Sigmoid colon (tissue), 6 donors: ENCODE measurements at regions not wholly inside any gene's neighbourhood (a gene's known extent, or its start where the extent isn't known, plus 50 kb on each side); places are given as distances from the start of the nearest gene placed in this dataset.

Experiments
- DNase-seq: peaks from one replicate; pipeline ENCODE4 v3.0.0-alpha.2; 2019
- H3K27ac ChIP-seq, 4 donors: fragments of 200-600 bp; sonication (generic); one replicate each; pipeline ENCODE4 v1.5.1; 2016 to 2019; ENCODE audit warnings: mild to moderate bottlenecking in 1 of 4
- H3K27me3 ChIP-seq, 3 donors: fragments of 200-600 bp; sonication (generic); one replicate each; pipeline ENCODE4 v1.5.1; 2019; ENCODE audit warnings: mild to moderate bottlenecking in 1 of 3
- H3K36me3 ChIP-seq, 4 donors: fragments of 200-600 bp; sonication (generic); one replicate each; pipeline ENCODE4 v1.5.1; 2016 to 2019
- H3K4me1 ChIP-seq, 4 donors: fragments of 200-600 bp; sonication (generic); one replicate each; pipeline ENCODE4 v1.5.1; 2017 to 2019
- H3K4me3 ChIP-seq, 4 donors: fragments of 200-600 bp; sonication (generic); one replicate each; pipeline ENCODE4 v1.5.1; 2017 to 2019; ENCODE audit warnings: mild to moderate bottlenecking in 2 of 4, moderate library complexity in 1 of 4
- H3K9me3 ChIP-seq, 4 donors: fragments of 200-600 bp in 3 of 4; sonication (generic) in 3 of 4; one replicate each; pipeline versions ENCODE4 v1.5.1 to v1.6.1; 2013 to 2019
- EP300 ChIP-seq, 4 donors: sonication (generic); formaldehyde crosslinking; IDR thresholded peaks; one replicate each; pipeline ENCODE4 v1.6.1; 2017; ENCODE audit warnings: antibody characterized with exemption in 4 of 4
- POLR2A ChIP-seq, 2 donors: fragments of 450-650 bp; IDR thresholded peaks; one replicate each; pipeline ENCODE4 v1.6.1; 2016; ENCODE audit warnings: antibody characterized with exemption in 2 of 2, mild to moderate bottlenecking in 2 of 2, moderate library complexity in 2 of 2
- POLR2AphosphoS5 ChIP-seq, 4 donors: sonication (generic); formaldehyde crosslinking; IDR thresholded peaks; one replicate each; pipeline ENCODE4 v1.6.1; 2017; ENCODE audit warnings: antibody characterized with exemption in 4 of 4
- WGBS, 2 donors: extraction: QIAGEN DNeasy Blood & Tissue Kit; methylation state at CpG; one replicate each; pipeline ENCODE4 v1.1.7; 2013; 5-methylcytosine and 5-hydroxymethylcytosine counted together
- intact Hi-C: fragments of 100-400 bp; cut with DNase I; formaldehyde crosslinking; loops from one replicate; pipeline ENCODE4 v1.15.1; 2023
- TF ChIP-seq, protein P1 (sequence below), 4 experiments: fragments of 450-650 bp in 3 of 4; fragments of 200-600 bp in 1 of 4; IDR thresholded peaks; one replicate each; pipeline ENCODE4 v1.5.1; 2016 to 2019; ENCODE audit warnings: antibody characterized with exemption in 4 of 4, mild to moderate bottlenecking in 3 of 4, moderate library complexity in 2 of 4
- donor health status: healthy with polysubstance abuse.
- donor health status: healthy.

GRCh38 chr2:34980689-34981088, 1374.9 kb upstream of the CRIM1 start:
- Histone ChIP-seq H3K27ac (no peak overlapping the region), H3K27me3 (no peaks in the 10 kb centered on the region), H3K36me3 (no peaks in the 10 kb centered on the region), H3K4me3 (no peak overlapping the region), H3K9me3 (no peaks in the 10 kb centered on the region), H3K4me1 (no peaks in the 10 kb centered on the region)
- intact Hi-C loops, result no loop called here
- 78 to 89% methylated on average over 1 of the region's 1 CpG for WGBS, 2 donors
- no peak for DNase-seq
- TF ChIP-seq EP300 (IDR thresholded peaks at IDR 0.05) (no peak), POLR2AphosphoS5 (IDR thresholded peaks at IDR 0.05) (no peak), POLR2A (IDR thresholded peaks at IDR 0.05) (no peak)
- TF ChIP-seq, protein P1, sequence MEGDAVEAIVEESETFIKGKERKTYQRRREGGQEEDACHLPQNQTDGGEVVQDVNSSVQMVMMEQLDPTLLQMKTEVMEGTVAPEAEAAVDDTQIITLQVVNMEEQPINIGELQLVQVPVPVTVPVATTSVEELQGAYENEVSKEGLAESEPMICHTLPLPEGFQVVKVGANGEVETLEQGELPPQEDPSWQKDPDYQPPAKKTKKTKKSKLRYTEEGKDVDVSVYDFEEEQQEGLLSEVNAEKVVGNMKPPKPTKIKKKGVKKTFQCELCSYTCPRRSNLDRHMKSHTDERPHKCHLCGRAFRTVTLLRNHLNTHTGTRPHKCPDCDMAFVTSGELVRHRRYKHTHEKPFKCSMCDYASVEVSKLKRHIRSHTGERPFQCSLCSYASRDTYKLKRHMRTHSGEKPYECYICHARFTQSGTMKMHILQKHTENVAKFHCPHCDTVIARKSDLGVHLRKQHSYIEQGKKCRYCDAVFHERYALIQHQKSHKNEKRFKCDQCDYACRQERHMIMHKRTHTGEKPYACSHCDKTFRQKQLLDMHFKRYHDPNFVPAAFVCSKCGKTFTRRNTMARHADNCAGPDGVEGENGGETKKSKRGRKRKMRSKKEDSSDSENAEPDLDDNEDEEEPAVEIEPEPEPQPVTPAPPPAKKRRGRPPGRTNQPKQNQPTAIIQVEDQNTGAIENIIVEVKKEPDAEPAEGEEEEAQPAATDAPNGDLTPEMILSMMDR (IDR thresholded peaks at IDR 0.05), result no peak

DNA sequence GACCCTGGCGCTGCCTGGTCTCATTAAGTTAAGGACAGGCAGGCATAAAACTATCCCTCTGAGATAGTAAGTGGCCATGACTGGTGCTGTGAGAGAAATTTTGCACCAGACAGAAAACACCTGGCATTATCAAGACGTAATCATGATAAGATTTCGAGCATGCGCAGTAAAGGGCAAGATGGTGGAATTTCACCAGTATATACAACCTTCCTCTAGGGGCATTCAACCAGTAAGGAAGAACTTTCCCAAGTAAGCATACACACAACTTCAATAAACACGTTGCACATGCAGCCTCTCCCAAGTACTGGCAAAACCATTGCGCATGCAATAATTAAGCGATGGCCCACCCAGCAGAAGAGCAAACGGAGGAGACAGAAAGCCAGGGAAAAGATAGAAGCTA, 1376.4 kb upstream of the CRIM1 start:
- 57 to 67% methylated on average over 8 of the region's 8 CpGs for WGBS, 2 donors
- H3K4me1 ChIP-seq, result no peaks in the 10 kb centered on the region
- intact Hi-C loops, result no loop called here
- no peaks in the 10 kb centered on the region for H3K9me3 ChIP-seq
- no peak for TF ChIP-seq POLR2A (IDR thresholded peaks at IDR 0.05)
- no peak for TF ChIP-seq EP300 (IDR thresholded peaks at IDR 0.05)
- no peak for TF ChIP-seq POLR2AphosphoS5 (IDR thresholded peaks at IDR 0.05)
- TF ChIP-seq, protein P1 (IDR thresholded peaks at IDR 0.05), result no peak
- H3K4me3 ChIP-seq, result no peak overlapping the region
- no peak overlapping the region for H3K27ac ChIP-seq
- no peak for DNase-seq
- no peaks in the 10 kb centered on the region for H3K36me3 ChIP-seq
- no peaks in the 10 kb centered on the region for H3K27me3 ChIP-seq

- TF ChIP-seq EP300 (IDR thresholded peaks at IDR 0.05) (no peak), POLR2AphosphoS5 (IDR thresholded peaks at IDR 0.05) (no peak), POLR2A (IDR thresholded peaks at IDR 0.05) (no peak)
- TF ChIP-seq, protein P1 (IDR thresholded peaks at IDR 0.05), result no peak
- Histone ChIP-seq H3K36me3 (no peaks in the 10 kb centered on the region), H3K9me3 (no peaks in the 10 kb centered on the region), H3K4me3 (no peak overlapping the region), H3K27me3 (no peaks in the 10 kb centered on the region), H3K27ac (no peak overlapping the region), H3K4me1 (no peaks in the 10 kb centered on the region)
- intact Hi-C loops, result no loop called here
- DNase-seq, result no peak
- 98 to 99% methylated on average over 3 of the region's 3 CpGs for WGBS, 2 donors
Measured at GRCh38 chr2:34961822-34962221, 1362.7 kb upstream of the FAM98A start.

DNA sequence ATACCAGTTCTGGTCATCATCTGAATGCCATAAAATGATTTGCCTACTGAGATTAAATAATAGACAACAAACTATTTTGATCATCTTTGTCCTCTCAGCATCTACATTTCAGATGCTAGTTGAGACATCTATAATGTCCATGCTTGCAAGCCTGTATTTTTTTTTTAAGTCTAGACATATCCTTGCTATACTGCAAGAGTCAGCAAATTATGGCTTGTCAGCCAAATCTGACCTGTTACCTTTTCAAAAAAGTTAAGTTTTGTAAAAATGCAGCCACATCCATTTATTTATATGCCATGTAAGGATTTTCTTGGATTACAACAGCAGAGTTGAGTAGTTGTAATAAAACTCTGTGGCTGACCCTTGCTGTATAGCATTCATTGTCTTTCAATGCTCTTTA, 1355.7 kb upstream of the FAM98A start:
- Histone ChIP-seq H3K27ac (no peak overlapping the region), H3K4me1 (no peaks in the 10 kb centered on the region), H3K36me3 (no peaks in the 10 kb centered on the region), H3K4me3 (no peak overlapping the region), H3K27me3 (no peaks in the 10 kb centered on the region), H3K9me3 (no peaks in the 10 kb centered on the region)
- TF ChIP-seq, protein P1 (IDR thresholded peaks at IDR 0.05), result no peak
- intact Hi-C loops, result no loop called here
- no peak for DNase-seq

DNA sequence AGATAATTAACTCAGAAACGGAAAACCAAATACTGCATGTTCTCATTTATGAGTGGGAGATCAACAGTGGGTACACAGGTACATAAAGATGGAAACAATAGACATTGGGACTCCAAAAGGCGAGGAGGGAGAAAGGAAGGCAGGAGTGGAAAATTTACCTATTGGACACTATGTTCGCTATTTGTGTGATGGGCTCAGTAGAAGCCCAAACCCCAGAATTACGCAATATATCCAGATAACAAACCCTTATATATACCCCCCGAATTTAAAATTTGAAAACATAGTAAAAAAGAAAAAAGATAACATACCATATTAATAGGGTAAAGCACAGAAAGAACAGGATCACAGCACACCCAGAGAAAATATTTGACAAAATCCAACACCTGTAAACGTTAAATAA, 1351.7 kb upstream of the FAM98A start:
- no peak for DNase-seq
- TF ChIP-seq POLR2A (IDR thresholded peaks at IDR 0.05) (no peak), POLR2AphosphoS5 (IDR thresholded peaks at IDR 0.05) (no peak), EP300 (IDR thresholded peaks at IDR 0.05) (no peak)
- TF ChIP-seq, protein P1 (IDR thresholded peaks at IDR 0.05), result no peak
- no peaks in the 10 kb centered on the region for H3K36me3 ChIP-seq
- H3K4me1 ChIP-seq, result no peaks in the 10 kb centered on the region
- intact Hi-C loops, result no loop called here
- 75 to 90% methylated on average over 6 of the region's 6 CpGs for WGBS, 2 donors
- no peak overlapping the region for H3K4me3 ChIP-seq
- no peak overlapping the region for H3K27ac ChIP-seq
- H3K9me3 ChIP-seq, result peaks cover 0 to 3% (median 1%) of the 10 kb centered on the region in 4 donors
- H3K27me3 ChIP-seq, result no peaks in the 10 kb centered on the region
